Heart left ventricle (tissue), 16 donors: ENCODE measurements at regions not wholly inside any gene's neighbourhood (a gene's known extent, or its start where the extent isn't known, plus 50 kb on each side); places are given as distances from the start of the nearest gene placed in this dataset.

ENCODE experiments used
- ATAC-seq, 4 donors: fragments of 200-7000 bp; cut with Tn5 transposase; one replicate each; pipeline ENCODE4 v1.9.1; 2020 to 2022; ENCODE audit warnings: moderate library complexity in 4 of 4, mild to moderate bottlenecking in 3 of 4, moderate number of reproducible peaks in 1 of 4
- DNase-seq, 5 donors: peaks; one replicate each; pipeline ENCODE4 v3.0.0-alpha.2; 2020
- H3K27ac ChIP-seq, 12 donors: fragments of 200-600 bp; sonication (generic) in 4 of 12; one replicate each; pipeline versions ENCODE4 v1.5.0 to v1.8.0; 2016 to 2022; ENCODE audit warnings: mild to moderate bottlenecking in 2 of 12
- H3K27me3 ChIP-seq, 9 donors: fragments of 200-600 bp; sonication (generic) in 2 of 9; one replicate each; pipeline versions ENCODE4 v1.5.1 to v1.8.0; 2016 to 2022; ENCODE audit warnings: mild to moderate bottlenecking in 3 of 9
- H3K36me3 ChIP-seq, 9 donors: fragments of 200-600 bp; sonication (generic) in 2 of 9; one replicate each; pipeline versions ENCODE4 v1.5.0 to v1.8.0; 2018 to 2022; ENCODE audit warnings: mild to moderate bottlenecking in 2 of 9
- H3K4me1 ChIP-seq, 12 donors: fragments of 200-600 bp; sonication (generic) in 4 of 12; one replicate each; pipeline versions ENCODE4 v1.5.0 to v1.8.0; 2016 to 2022; ENCODE audit warnings: mild to moderate bottlenecking in 3 of 12
- H3K4me3 ChIP-seq, 12 donors: fragments of 200-600 bp; sonication (generic) in 4 of 12; one replicate each; pipeline versions ENCODE4 v1.5.0 to v1.8.0; 2017 to 2022; ENCODE audit warnings: mild to moderate bottlenecking in 9 of 12, moderate library complexity in 4 of 12
- H3K9me3 ChIP-seq, 12 donors: fragments of 200-600 bp; sonication (generic) in 4 of 12; one replicate each; pipeline versions ENCODE4 v1.5.0 to v1.8.0; 2016 to 2022; ENCODE audit warnings: mild to moderate bottlenecking in 1 of 12
- CTCF ChIP-seq, 12 donors: fragments of 200-600 bp; sonication (generic) in 4 of 12; IDR thresholded peaks; one replicate each; pipeline versions ENCODE4 v1.5.0 to v1.8.0; 2018 to 2022; ENCODE audit warnings: antibody characterized with exemption in 12 of 12, mild to moderate bottlenecking in 5 of 12
- POLR2A ChIP-seq, 2 donors: fragments of 450-650 bp; IDR thresholded peaks; one replicate each; pipeline ENCODE4 v1.6.1; 2017; ENCODE audit warnings: antibody characterized with exemption in 2 of 2, mild to moderate bottlenecking in 2 of 2, moderate library complexity in 2 of 2
- WGBS, 4 donors: extraction: QIAGEN DNeasy Blood & Tissue Kit in 2 of 4; methylation state at CpG; one replicate each; pipeline versions ENCODE4 v1.1.5 to v1.1.7; 2013 to 2018; 5-methylcytosine and 5-hydroxymethylcytosine counted together
- intact Hi-C, 10 donors: fragments of 100-400 bp; cut with DNase I; formaldehyde crosslinking; loops; one replicate each; pipeline versions ENCODE4 v1.11.1 to v1.14.2; 2022
- donor health status: ischemic (EF 13 %, LVEDD 7.1; RV severe dilation, severe dysfunction).
- donor health status: healthy with polysubstance abuse.
- donor health status: DM: no; HTN: yes; CAD: no.
- donor health status: DM: no; HTN: no; CAD: no.
- donor health status: ischemic (EF 25% LVEDD 6.9; RV normal size, moderate dysfunction).
- donor health status: ischemic (EF 25% LVEDD 5.7; RV mildly dilated, moderate dysfunction).
- donor health status: healthy.
- donor health status: DM: yes; HTN: yes; CAD: no.
- donor health status: ischemic (EF 35%, LVEDD 5.7; RV mildly dilated, moderate dysfunction).
- donor health status: nonischemic (EF 11% LVEDD 7.7; RV severe dilation, severe dysfunction).
- donor health status: DM: yes; HTN: yes; CAD: no.
- donor health status: PGD.
- donor health status: ischemic (EF 29% LVEDD 5.4; RV normal size, mild dysfunction).
- donor health status: nonischemic (EF 23%, LVEDD 6.1; RV moderate dilation, normal function).

GRCh38 chr14:98112194-98112780 is 1159.7 kb downstream of the BCL11B start:
- Histone ChIP-seq H3K9me3 (no peaks in the 10 kb centered on the region), H3K27me3 (no peaks in the 10 kb centered on the region), H3K4me1 (no peaks in the 10 kb centered on the region), H3K4me3 (no peak overlapping the region), H3K27ac (no peak overlapping the region), H3K36me3 (no peaks in the 10 kb centered on the region)
- intact Hi-C loops: no loop called here
- WGBS, 4 donors: 48 to 58% (median 54%) methylated on average over 5 of the region's 5 CpGs
- ATAC-seq: no peak
- TF ChIP-seq POLR2A (IDR thresholded peaks at IDR 0.05): no peak
- no peak for TF ChIP-seq CTCF (IDR thresholded peaks at IDR 0.05)
- no peak for DNase-seq

GRCh38 chr14:98114122-98114895 is 1157.7 kb downstream of the BCL11B start:
- Histone ChIP-seq H3K27me3 (no peaks in the 10 kb centered on the region), H3K27ac (no peak overlapping the region), H3K4me1 (no peaks in the 10 kb centered on the region), H3K4me3 (no peak overlapping the region), H3K9me3 (peaks cover 0 to 2% (median 0%) of the 10 kb centered on the region in 12 donors), H3K36me3 (no peaks in the 10 kb centered on the region)
- TF ChIP-seq POLR2A (IDR thresholded peaks at IDR 0.05) (no peak), CTCF (IDR thresholded peaks at IDR 0.05) (no peak)
- intact Hi-C loops: no loop called here
- ATAC-seq (no peak), DNase-seq (no peak)
- WGBS, 4 donors: 13 to 37% (median 32%) methylated on average over 3 of the region's 3 CpGs

- Histone ChIP-seq H3K4me3 (no peak overlapping the region), H3K4me1 (no peaks in the 10 kb centered on the region), H3K27ac (no peak overlapping the region), H3K9me3 (peaks cover 0 to 8% (median 0%) of the 10 kb centered on the region in 12 donors), H3K36me3 (no peaks in the 10 kb centered on the region), H3K27me3 (no peaks in the 10 kb centered on the region)
- ATAC-seq (no peak), DNase-seq (no peak)
- 81 to 88% (median 85%) methylated on average over 1 of the region's 1 CpG for WGBS, 4 donors
- TF ChIP-seq POLR2A (IDR thresholded peaks at IDR 0.05) (no peak), CTCF (IDR thresholded peaks at IDR 0.05) (no peak)
- intact Hi-C loops: no loop called here
These were observed 1157.1 kb downstream of the BCL11B start for GRCh38 chr14:98114946-98115345.

- Histone ChIP-seq H3K4me3 (no peak overlapping the region), H3K36me3 (no peaks in the 10 kb centered on the region), H3K4me1 (no peaks in the 10 kb centered on the region), H3K27ac (no peak overlapping the region), H3K27me3 (no peaks in the 10 kb centered on the region), H3K9me3 (peaks cover 0 to 10% (median 0%) of the 10 kb centered on the region in 12 donors)
- ATAC-seq (no peak), DNase-seq (no peak)
- intact Hi-C loops: no loop called here
- TF ChIP-seq POLR2A (IDR thresholded peaks at IDR 0.05) (no peak), CTCF (IDR thresholded peaks at IDR 0.05) (no peak)
These were observed 1153.2 kb downstream of the BCL11B start for GRCh38 chr14:98118749-98119148.
